Testis (tissue), 2 donors: ENCODE measurements at regions not wholly inside any gene's neighbourhood (a gene's known extent, or its start where the extent isn't known, plus 50 kb on each side); places are given as distances from the start of the nearest gene placed in this dataset.

ENCODE experiments used
- POLR2A ChIP-seq: fragments of 450-650 bp; IDR thresholded peaks from one replicate; pipeline ENCODE4 v1.6.1; 2017; ENCODE audit warnings: antibody characterized with exemption, mild to moderate bottlenecking, moderate library complexity
- TF ChIP-seq, protein P1 (sequence below), 3 experiments: fragments of 450-650 bp in 2 of 3; fragments of 200-600 bp in 1 of 3; sonication (generic) in 1 of 3; IDR thresholded peaks; one replicate each; pipeline ENCODE4 v1.5.1; 2016 to 2019; ENCODE audit warnings: antibody characterized with exemption in 3 of 3, mild to moderate bottlenecking in 2 of 3, moderate library complexity in 1 of 3

- TF ChIP-seq, protein P1, sequence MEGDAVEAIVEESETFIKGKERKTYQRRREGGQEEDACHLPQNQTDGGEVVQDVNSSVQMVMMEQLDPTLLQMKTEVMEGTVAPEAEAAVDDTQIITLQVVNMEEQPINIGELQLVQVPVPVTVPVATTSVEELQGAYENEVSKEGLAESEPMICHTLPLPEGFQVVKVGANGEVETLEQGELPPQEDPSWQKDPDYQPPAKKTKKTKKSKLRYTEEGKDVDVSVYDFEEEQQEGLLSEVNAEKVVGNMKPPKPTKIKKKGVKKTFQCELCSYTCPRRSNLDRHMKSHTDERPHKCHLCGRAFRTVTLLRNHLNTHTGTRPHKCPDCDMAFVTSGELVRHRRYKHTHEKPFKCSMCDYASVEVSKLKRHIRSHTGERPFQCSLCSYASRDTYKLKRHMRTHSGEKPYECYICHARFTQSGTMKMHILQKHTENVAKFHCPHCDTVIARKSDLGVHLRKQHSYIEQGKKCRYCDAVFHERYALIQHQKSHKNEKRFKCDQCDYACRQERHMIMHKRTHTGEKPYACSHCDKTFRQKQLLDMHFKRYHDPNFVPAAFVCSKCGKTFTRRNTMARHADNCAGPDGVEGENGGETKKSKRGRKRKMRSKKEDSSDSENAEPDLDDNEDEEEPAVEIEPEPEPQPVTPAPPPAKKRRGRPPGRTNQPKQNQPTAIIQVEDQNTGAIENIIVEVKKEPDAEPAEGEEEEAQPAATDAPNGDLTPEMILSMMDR (IDR thresholded peaks at IDR 0.05), result no peak
- TF ChIP-seq POLR2A, result no peak
Measured at GRCh38 chr1:222224636-222225315, 323.1 kb downstream of the HHIPL2 start.
